GM12878 (cell line): ENCODE measurements at regions not wholly inside any gene's neighbourhood (a gene's known extent, or its start where the extent isn't known, plus 50 kb on each side); places are given as distances from the start of the nearest gene placed in this dataset.

Source experiments
- ATAC-seq: fragments of 200-7000 bp; cut with Tn5 transposase; 3 replicates; pipeline ENCODE4 v1.9.1; 2020; ENCODE audit warnings: mild to moderate bottlenecking, moderate library complexity
- BruUV-seq: library from RNA; stranded (reverse); fragments of 400-500 nt; replicated peaks from 2 replicates; lab custom pipeline; 2021; lab: Mats Ljungman, UMichigan
- CTCF ChIA-PET: fragments of 300-600 bp; sonication (Branson Sonifier 250); formaldehyde crosslinking; extraction: SDS; loops from one replicate; lab custom pipeline; 2021; ENCODE audit warnings: inconsistent platforms; lab: Yijun Ruan, JAX
- POLR2A ChIA-PET: fragments of 350-600 bp; formaldehyde crosslinking; extraction: SDS; loops from one replicate; lab custom pipeline; 2021; ENCODE audit warnings: inconsistent platforms; lab: Charles Lee
- RAD21 ChIA-PET: fragments of 300-600 bp; sonication (Branson Sonifier 250); formaldehyde crosslinking; loops from one replicate; lab custom pipeline; 2023; ENCODE audit warnings: antibody characterized with exemption; ENCODE audit not compliant: unreplicated experiment; lab: Charles Lee
- SMC1A ChIA-PET: fragments of 300-600 bp; sonication (Branson Sonifier 250); formaldehyde crosslinking; loops from one replicate; lab custom pipeline; 2023; ENCODE audit not compliant: unreplicated experiment, uncharacterized antibody; lab: Charles Lee
- DNase-seq: peaks from one replicate; pipeline ENCODE4 v3.0.0-alpha.2; 2011; ENCODE audit warnings: low read depth, low spot score
- FAIRE-seq: peaks from 3 replicates; lab custom pipeline; 2011; peaks lifted over from hg19 to GRCh38; lab: Jason Lieb, UNC
- H2AFZ ChIP-seq: 2 replicates; pipeline ENCODE4 v1.6.0; 2011; ENCODE audit warnings: low read depth, low read length, control low read depth; ENCODE audit not compliant: control insufficient read depth
- H3K27ac ChIP-seq: 2 replicates; pipeline ENCODE4 v1.5.1; 2011; ENCODE audit warnings: control low read depth; ENCODE audit not compliant: control insufficient read depth, insufficient read depth
- H3K27me3 ChIP-seq, 2 experiments: replicated peaks in 1 of 2; 2 replicates each; pipeline versions ENCODE4 v1.6.0 to v1.6.1; 2011; ENCODE audit warnings: low read length in 1 of 2; ENCODE audit not compliant: control insufficient read depth in 2 of 2, insufficient read depth in 2 of 2
- H3K36me3 ChIP-seq, 2 experiments: 2 replicates each; pipeline ENCODE4 v1.5.1; 2011; ENCODE audit warnings: low read length in 1 of 2; ENCODE audit not compliant: control insufficient read depth in 2 of 2, insufficient read depth in 2 of 2
- H3K4me1 ChIP-seq: 2 replicates; pipeline ENCODE4 v1.6.1; 2011; ENCODE audit warnings: mild to moderate bottlenecking, low read length, moderate library complexity, mixed read lengths; ENCODE audit not compliant: control insufficient read depth, insufficient read depth
- H3K4me2 ChIP-seq: 2 replicates; pipeline ENCODE4 v1.6.0; 2011; ENCODE audit warnings: control low read depth; ENCODE audit not compliant: control insufficient read depth, insufficient read depth
- H3K4me3 ChIP-seq: fragments of 200-600 bp; sonication (generic); 2 replicates; pipeline ENCODE4 v1.5.1; 2016
- H3K79me2 ChIP-seq: 2 replicates; pipeline ENCODE4 v1.6.0; 2011; ENCODE audit warnings: low read length; ENCODE audit not compliant: control insufficient read depth, insufficient read depth
- H3K9ac ChIP-seq: 2 replicates; pipeline ENCODE4 v1.8.0; 2011; ENCODE audit warnings: low read length, control low read depth, mixed read lengths; ENCODE audit not compliant: control insufficient read depth, insufficient read depth
- H3K9me3 ChIP-seq: replicated peaks from 3 replicates; pipeline ENCODE4 v1.5.1; 2011; ENCODE audit warnings: mild to moderate bottlenecking, low read length; ENCODE audit not compliant: control insufficient read depth, insufficient read depth
- H4K20me1 ChIP-seq: 2 replicates; pipeline ENCODE4 v1.6.0; 2011; ENCODE audit not compliant: control insufficient read depth, insufficient read depth
- BMI1 ChIP-seq: fragments of 450-650 bp; IDR thresholded peaks from 2 replicates; pipeline ENCODE4 v1.6.1; 2016; ENCODE audit warnings: mild to moderate bottlenecking, moderate library complexity, borderline replicate concordance
- FOS ChIP-seq: IDR thresholded peaks from 3 replicates; pipeline ENCODE4 v1.6.1; 2011; ENCODE audit warnings: borderline replicate concordance; ENCODE audit not compliant: insufficient read length; ENCODE audit errors: extremely low read depth
- FOXM1 ChIP-seq: IDR thresholded peaks from 2 replicates; pipeline ENCODE4 v1.6.1; 2012; ENCODE audit warnings: low read depth, mild to moderate bottlenecking, inconsistent platforms, low read length, moderate library complexity
- GABPA ChIP-seq: IDR thresholded peaks from 2 replicates; pipeline ENCODE4 v1.6.1; 2014; ENCODE audit warnings: antibody characterized with exemption, low read depth, mild to moderate bottlenecking, inconsistent platforms
- HDAC2 ChIP-seq: fragments of 200-600 bp; sonication (generic); IDR thresholded peaks from 2 replicates; pipeline ENCODE4 v1.6.1; 2017
- HDAC6 ChIP-seq: fragments of 200-600 bp; sonication (generic); IDR thresholded peaks from one replicate; pipeline ENCODE4 v1.8.0; 2017; ENCODE audit warnings: antibody characterized with exemption; ENCODE audit not compliant: unreplicated experiment
- KAT2A ChIP-seq: conservative IDR thresholded peaks from 2 replicates; pipeline ENCODE4 v1.6.1; 2011; ENCODE audit warnings: low read depth, low read length; ENCODE audit not compliant: control insufficient read depth
- NR2F1 ChIP-seq: fragments of 450-650 bp; conservative IDR thresholded peaks from 2 replicates; pipeline ENCODE4 v1.6.1; 2017; ENCODE audit warnings: mild to moderate bottlenecking
- PAX8 ChIP-seq: fragments of 450-650 bp; IDR thresholded peaks from 2 replicates; pipeline ENCODE4 v1.6.1; 2017; ENCODE audit warnings: mild to moderate bottlenecking, moderate library complexity
- SIN3A ChIP-seq: IDR thresholded peaks from 2 replicates; pipeline ENCODE4 v1.6.1; 2012; ENCODE audit warnings: low read depth, low read length, improper control_type of control experiment
- SIX5 ChIP-seq: IDR thresholded peaks from 2 replicates; pipeline ENCODE4 v1.6.1; 2011; ENCODE audit warnings: mild to moderate bottlenecking, low read depth, low read length, moderate library complexity; ENCODE audit not compliant: severe bottlenecking
- SREBF2 ChIP-seq: IDR thresholded peaks from 2 replicates; pipeline ENCODE4 v1.6.1; 2012; ENCODE audit warnings: mild to moderate bottlenecking, low read length
- TCF7 ChIP-seq: IDR thresholded peaks from 2 replicates; pipeline ENCODE4 v1.6.1; 2014; ENCODE audit warnings: antibody characterized with exemption, borderline replicate concordance
- WGBS: methylation state at CpG from one replicate; pipeline ENCODE4 v1.1.6; 2016; ENCODE audit warnings: low lambda C conversion rate; ENCODE audit not compliant: insufficient replicate concordance, insufficient coverage; ENCODE audit errors: missing lambda C conversion rate; 5-methylcytosine and 5-hydroxymethylcytosine counted together
- in situ Hi-C: fragments of 300-500 bp; cut with MboI; formaldehyde crosslinking; loops from 9 replicates; pipeline ENCODE4 v1.14.3; 2018; ENCODE audit warnings: mixed read lengths
- intact Hi-C: fragments of 100-400 bp; cut with micrococcal nuclease; formaldehyde crosslinking; loops from one replicate; pipeline ENCODE4 v1.14.2; 2022; ENCODE audit not compliant: unreplicated experiment
- TF ChIP-seq, protein P1 (sequence below): fragments of 450-650 bp; IDR thresholded peaks from 2 replicates; pipeline ENCODE4 v1.6.1; 2016; ENCODE audit warnings: mild to moderate bottlenecking
- TF ChIP-seq, protein P2 (sequence below): IDR thresholded peaks from 2 replicates; pipeline ENCODE4 v1.6.1; 2012; ENCODE audit warnings: improper control_type of control experiment, low read depth, low read length; ENCODE audit not compliant: insufficient replicate concordance

DNA sequence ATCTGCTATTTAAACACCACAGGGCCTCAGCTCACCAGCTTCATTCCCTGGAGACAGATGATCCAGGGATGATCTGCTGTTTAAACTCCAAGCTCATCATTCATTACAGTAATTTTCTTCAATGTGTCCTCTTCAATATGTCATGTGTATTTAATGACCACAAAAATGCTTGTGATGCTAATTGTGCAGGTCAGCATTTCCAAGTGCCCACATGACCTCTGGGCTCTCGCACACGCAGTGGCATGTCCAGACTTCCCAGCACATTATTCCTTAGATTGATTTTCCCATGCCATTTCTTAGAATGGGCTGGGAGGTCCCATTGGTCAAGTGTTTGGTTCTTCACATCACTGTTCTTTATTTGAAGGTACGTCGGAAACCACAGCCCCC is 434.4 kb downstream of the HAO1 start:
- Histone ChIP-seq H3K27me3 (no peaks in the 10 kb centered on the region), H3K9ac (no peak overlapping the region; the same call in 1 of the 2 replicates), H3K79me2 (no peaks in the 10 kb centered on the region), H3K9me3 (no peaks in the 10 kb centered on the region; the same call in 2 of the 3 replicates), H3K36me3 (no peaks in the 10 kb centered on the region), H4K20me1 (no peaks in the 10 kb centered on the region), H2AFZ (no peak overlapping the region), H3K4me3 (no peak overlapping the region), H3K27ac (peak overlapping the region; percentile 50; the same call in 1 of the 2 replicates), H3K4me2 (peak overlapping the region; percentile 38; the same call in 1 of the 2 replicates), H3K4me1 (peaks cover 7% of the 10 kb centered on the region; the same call in 1 of the 2 replicates)
- TF ChIP-seq, protein P1, sequence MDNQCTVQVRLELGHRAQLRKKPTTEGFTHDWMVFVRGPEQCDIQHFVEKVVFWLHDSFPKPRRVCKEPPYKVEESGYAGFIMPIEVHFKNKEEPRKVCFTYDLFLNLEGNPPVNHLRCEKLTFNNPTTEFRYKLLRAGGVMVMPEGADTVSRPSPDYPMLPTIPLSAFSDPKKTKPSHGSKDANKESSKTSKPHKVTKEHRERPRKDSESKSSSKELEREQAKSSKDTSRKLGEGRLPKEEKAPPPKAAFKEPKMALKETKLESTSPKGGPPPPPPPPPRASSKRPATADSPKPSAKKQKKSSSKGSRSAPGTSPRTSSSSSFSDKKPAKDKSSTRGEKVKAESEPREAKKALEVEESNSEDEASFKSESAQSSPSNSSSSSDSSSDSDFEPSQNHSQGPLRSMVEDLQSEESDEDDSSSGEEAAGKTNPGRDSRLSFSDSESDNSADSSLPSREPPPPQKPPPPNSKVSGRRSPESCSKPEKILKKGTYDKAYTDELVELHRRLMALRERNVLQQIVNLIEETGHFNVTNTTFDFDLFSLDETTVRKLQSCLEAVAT: no peak
- no peak for TF ChIP-seq BMI1
- TF ChIP-seq, protein P2, sequence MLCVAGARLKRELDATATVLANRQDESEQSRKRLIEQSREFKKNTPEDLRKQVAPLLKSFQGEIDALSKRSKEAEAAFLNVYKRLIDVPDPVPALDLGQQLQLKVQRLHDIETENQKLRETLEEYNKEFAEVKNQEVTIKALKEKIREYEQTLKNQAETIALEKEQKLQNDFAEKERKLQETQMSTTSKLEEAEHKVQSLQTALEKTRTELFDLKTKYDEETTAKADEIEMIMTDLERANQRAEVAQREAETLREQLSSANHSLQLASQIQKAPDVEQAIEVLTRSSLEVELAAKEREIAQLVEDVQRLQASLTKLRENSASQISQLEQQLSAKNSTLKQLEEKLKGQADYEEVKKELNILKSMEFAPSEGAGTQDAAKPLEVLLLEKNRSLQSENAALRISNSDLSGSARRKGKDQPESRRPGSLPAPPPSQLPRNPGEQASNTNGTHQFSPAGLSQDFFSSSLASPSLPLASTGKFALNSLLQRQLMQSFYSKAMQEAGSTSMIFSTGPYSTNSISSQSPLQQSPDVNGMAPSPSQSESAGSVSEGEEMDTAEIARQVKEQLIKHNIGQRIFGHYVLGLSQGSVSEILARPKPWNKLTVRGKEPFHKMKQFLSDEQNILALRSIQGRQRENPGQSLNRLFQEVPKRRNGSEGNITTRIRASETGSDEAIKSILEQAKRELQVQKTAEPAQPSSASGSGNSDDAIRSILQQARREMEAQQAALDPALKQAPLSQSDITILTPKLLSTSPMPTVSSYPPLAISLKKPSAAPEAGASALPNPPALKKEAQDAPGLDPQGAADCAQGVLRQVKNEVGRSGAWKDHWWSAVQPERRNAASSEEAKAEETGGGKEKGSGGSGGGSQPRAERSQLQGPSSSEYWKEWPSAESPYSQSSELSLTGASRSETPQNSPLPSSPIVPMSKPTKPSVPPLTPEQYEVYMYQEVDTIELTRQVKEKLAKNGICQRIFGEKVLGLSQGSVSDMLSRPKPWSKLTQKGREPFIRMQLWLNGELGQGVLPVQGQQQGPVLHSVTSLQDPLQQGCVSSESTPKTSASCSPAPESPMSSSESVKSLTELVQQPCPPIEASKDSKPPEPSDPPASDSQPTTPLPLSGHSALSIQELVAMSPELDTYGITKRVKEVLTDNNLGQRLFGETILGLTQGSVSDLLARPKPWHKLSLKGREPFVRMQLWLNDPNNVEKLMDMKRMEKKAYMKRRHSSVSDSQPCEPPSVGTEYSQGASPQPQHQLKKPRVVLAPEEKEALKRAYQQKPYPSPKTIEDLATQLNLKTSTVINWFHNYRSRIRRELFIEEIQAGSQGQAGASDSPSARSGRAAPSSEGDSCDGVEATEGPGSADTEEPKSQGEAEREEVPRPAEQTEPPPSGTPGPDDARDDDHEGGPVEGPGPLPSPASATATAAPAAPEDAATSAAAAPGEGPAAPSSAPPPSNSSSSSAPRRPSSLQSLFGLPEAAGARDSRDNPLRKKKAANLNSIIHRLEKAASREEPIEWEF: no peak
- no peak for TF ChIP-seq HDAC6
- no peak for TF ChIP-seq SIN3A
- TF ChIP-seq PAX8: no peak
- TF ChIP-seq SIX5: no peak
- TF ChIP-seq KAT2A: no peak
- TF ChIP-seq HDAC2: no peak
- no peak for TF ChIP-seq FOS
- TF ChIP-seq SREBF2: no peak
- TF ChIP-seq FOXM1: no peak
- TF ChIP-seq GABPA: no peak
- no peak for TF ChIP-seq NR2F1
- TF ChIP-seq TCF7: no peak
- no peak for DNase-seq
- no TSS peak for BruUV-seq
- ChIA-PET RAD21 (no interaction called here), POLR2A (no interaction called here), CTCF (interaction anchor here (0.6 to 0.9 kb wide), 2 partner anchors 42 to 1458 kb away, joined by 3 to 4 read pairs; no protein-coding TSS in a partner anchor), SMC1A (interaction anchor here (0.6 kb wide), 1 partner anchor 10 kb away, joined by 5 read pairs; no protein-coding TSS in a partner anchor)
- WGBS: 67% methylated on average over 4 of the region's 4 CpGs
- no peak; the same call in 2 of the 3 replicates for ATAC-seq
- FAIRE-seq: no peak
- in situ Hi-C loops (no loop called here), intact Hi-C loops (no loop called here)
